Fibroblast of the aortic adventitia (primary cell): ENCODE measurements at regions not wholly inside any gene's neighbourhood (a gene's known extent, or its start where the extent isn't known, plus 50 kb on each side); places are given as distances from the start of the nearest gene placed in this dataset.

ENCODE experiments used
- DNase-seq: peaks from one replicate; pipeline ENCODE4 v3.0.0-alpha.2; 2010; ENCODE audit warnings: low read depth
- H3K4me3 ChIP-seq: 2 replicates; pipeline ENCODE4 v1.5.1; 2011; ENCODE audit warnings: low read depth, mild to moderate bottlenecking, control low read depth, low read length, moderate library complexity
- CTCF ChIP-seq: IDR thresholded peaks from 2 replicates; pipeline ENCODE4 v1.5.1; 2011; ENCODE audit warnings: mild to moderate bottlenecking, low read length, control low read depth, inconsistent platforms; ENCODE audit not compliant: insufficient read depth

GRCh38 chr3:165553371-165553770 lies 283.9 kb downstream of the BCHE start:
- no peak for DNase-seq
- H3K4me3 ChIP-seq: no peak overlapping the region
- no peak for TF ChIP-seq CTCF

GRCh38 chr3:165549665-165550064 lies 287.6 kb downstream of the BCHE start:
- no peak overlapping the region for H3K4me3 ChIP-seq
- no peak for TF ChIP-seq CTCF
- DNase-seq: no peak

DNA sequence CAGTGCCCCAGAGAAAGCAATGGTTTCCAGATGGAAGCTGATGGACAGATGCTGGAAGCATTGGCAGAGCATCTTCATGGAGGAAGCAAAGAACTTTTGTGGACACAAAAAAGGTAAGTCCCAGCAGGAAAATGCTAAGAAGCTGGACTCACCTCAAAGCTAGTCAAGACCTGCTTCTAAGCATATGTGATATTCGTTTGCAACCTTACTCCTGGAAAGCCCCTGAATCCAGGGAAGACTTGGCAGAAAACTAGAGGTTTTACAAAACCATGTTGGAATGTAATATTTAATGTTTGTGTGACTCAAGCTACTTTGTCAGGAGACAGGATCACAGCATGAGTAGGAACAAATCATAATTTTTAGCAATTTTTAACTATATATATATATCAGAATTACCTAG lies 288.2 kb downstream of the BCHE start:
- no peak for TF ChIP-seq CTCF
- H3K4me3 ChIP-seq: no peak overlapping the region
- DNase-seq: no peak

DNA sequence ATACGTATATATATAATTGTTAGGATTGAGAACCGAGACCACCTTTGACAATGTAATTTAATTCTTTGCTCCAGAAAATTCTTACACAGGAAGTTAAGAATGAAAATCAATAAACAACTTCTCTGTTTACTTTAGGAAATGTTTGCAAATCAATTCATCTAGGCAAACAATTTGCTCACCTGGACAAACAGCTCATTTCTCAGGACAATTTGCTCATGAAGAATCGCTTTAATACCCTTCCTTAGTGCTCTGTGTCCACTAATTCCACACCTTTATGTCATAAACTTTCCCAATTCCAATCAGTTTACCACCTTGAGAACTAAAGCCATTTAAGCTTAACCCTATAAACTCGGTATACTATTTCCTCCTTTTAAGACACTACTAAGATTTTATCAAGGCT lies 292.2 kb downstream of the BCHE start:
- H3K4me3 ChIP-seq: no peak overlapping the region
- DNase-seq: no peak
- no peak for TF ChIP-seq CTCF

- TF ChIP-seq CTCF: no peak
- no peak overlapping the region for H3K4me3 ChIP-seq
- DNase-seq: no peak
Observed at GRCh38 chr3:165544432-165544831, 292.8 kb downstream of the BCHE start.

DNA sequence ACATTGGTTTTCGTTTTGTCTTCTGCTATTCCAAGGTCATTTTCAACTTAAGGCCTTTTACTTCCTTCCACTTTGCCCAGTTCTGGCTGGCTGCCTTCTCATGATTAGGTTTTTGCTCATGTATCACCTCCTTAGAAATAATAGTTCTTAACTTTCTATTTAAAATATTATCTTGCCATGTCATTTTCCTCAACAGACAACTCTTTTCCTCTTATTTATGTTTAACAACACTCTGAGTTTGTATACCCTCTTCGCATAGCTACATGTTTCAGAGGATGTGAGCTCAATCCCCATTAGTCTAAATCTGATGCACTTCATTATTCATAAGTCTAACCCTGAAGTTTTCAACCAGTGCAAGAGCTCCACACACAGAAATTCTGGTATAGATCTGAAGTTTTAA lies 299.1 kb downstream of the BCHE start:
- no peak for TF ChIP-seq CTCF
- H3K4me3 ChIP-seq: no peak overlapping the region
- DNase-seq: no peak

GRCh38 chr3:165532851-165533250 lies 304.4 kb downstream of the BCHE start:
- H3K4me3 ChIP-seq: no peak overlapping the region
- no peak for TF ChIP-seq CTCF
- peak; percentile 45 for DNase-seq
